GM23338 (cell line): ENCODE measurements at regions not wholly inside any gene's neighbourhood (a gene's known extent, or its start where the extent isn't known, plus 50 kb on each side); places are given as distances from the start of the nearest gene placed in this dataset.

Experiments
- ATAC-seq: fragments of 200-7000 bp; cut with Tn5 transposase; 3 replicates; pipeline ENCODE4 v1.9.1; 2020
- DNase-seq: peaks from one replicate; pipeline ENCODE4 v3.0.0-alpha.2; 2015; ENCODE audit warnings: low spot score
- H2AFZ ChIP-seq: fragments of 200-600 bp; sonication (generic); 2 replicates; pipeline ENCODE4 v1.8.0; 2016; ENCODE audit warnings: antibody characterized with exemption, mild to moderate bottlenecking, moderate library complexity
- H3F3A ChIP-seq: fragments of 200-600 bp; sonication (generic); replicated peaks from 2 replicates; pipeline ENCODE4 v1.8.0; 2017; ENCODE audit warnings: antibody characterized with exemption, mixed run types, low read depth
- H3K27ac ChIP-seq: fragments of 200-600 bp; sonication (generic); 2 replicates; pipeline ENCODE4 v1.6.1; 2016; ENCODE audit warnings: low read depth
- H3K27me3 ChIP-seq: fragments of 200-600 bp; sonication (generic); 2 replicates; pipeline ENCODE4 v1.8.0; 2016; ENCODE audit warnings: mild to moderate bottlenecking, mixed run types, moderate library complexity; ENCODE audit not compliant: insufficient read depth
- H3K36me3 ChIP-seq: fragments of 200-600 bp; sonication (generic); 2 replicates; pipeline ENCODE4 v1.8.0; 2016; ENCODE audit warnings: mild to moderate bottlenecking; ENCODE audit not compliant: insufficient read depth
- H3K4me1 ChIP-seq: fragments of 200-600 bp; sonication (generic); 2 replicates; pipeline ENCODE4 v1.8.0; 2016; ENCODE audit warnings: mild to moderate bottlenecking, moderate library complexity; ENCODE audit not compliant: insufficient read depth
- H3K4me2 ChIP-seq: fragments of 200-600 bp; sonication (generic); 2 replicates; pipeline ENCODE4 v1.7.1; 2017; ENCODE audit warnings: mixed run types
- H3K4me3 ChIP-seq: fragments of 200-600 bp; sonication (generic); 2 replicates; pipeline ENCODE4 v1.6.1; 2016; ENCODE audit warnings: mixed run types
- H3K79me2 ChIP-seq: fragments of 200-600 bp; sonication (generic); replicated peaks from 2 replicates; pipeline ENCODE4 v1.8.0; 2017; ENCODE audit warnings: mild to moderate bottlenecking; ENCODE audit not compliant: insufficient read depth
- H3K9me2 ChIP-seq: fragments of 200-600 bp; sonication (generic); 2 replicates; pipeline ENCODE4 v1.8.0; 2017; ENCODE audit not compliant: insufficient read depth
- H4K20me1 ChIP-seq: fragments of 200-600 bp; sonication (generic); replicated peaks from 2 replicates; pipeline ENCODE4 v1.8.0; 2017; ENCODE audit warnings: mild to moderate bottlenecking; ENCODE audit not compliant: insufficient read depth
- H3K27ac Mint-ChIP-seq: 2 replicates; pipeline ENCODE4 v1.8.0; 2020; ENCODE audit warnings: inconsistent platforms, mild to moderate bottlenecking, moderate library complexity, mixed read lengths
- H3K27me3 Mint-ChIP-seq: 3 replicates; pipeline ENCODE4 v1.8.0; 2022; ENCODE audit warnings: low read depth, mild to moderate bottlenecking, moderate library complexity, mixed read lengths, inconsistent platforms; ENCODE audit not compliant: insufficient read depth, poor library complexity
- H3K36me3 Mint-ChIP-seq: 3 replicates; pipeline ENCODE4 v1.8.0; 2021; ENCODE audit warnings: low read depth, mild to moderate bottlenecking, inconsistent platforms, moderate library complexity, mixed read lengths
- H3K4me1 Mint-ChIP-seq: 3 replicates; pipeline ENCODE4 v1.8.0; 2020; ENCODE audit warnings: mild to moderate bottlenecking, inconsistent platforms, mixed read lengths
- H3K4me3 Mint-ChIP-seq: 3 replicates; pipeline ENCODE4 v1.8.0; 2021; ENCODE audit warnings: moderate library complexity, mild to moderate bottlenecking, inconsistent platforms, mixed read lengths
- H3K9me3 Mint-ChIP-seq: 3 replicates; pipeline ENCODE4 v1.8.0; 2020; ENCODE audit warnings: moderate library complexity, mild to moderate bottlenecking, inconsistent platforms, mixed read lengths
- CREB1 ChIP-seq: fragments of 250-450 bp; sonication (Bioruptor Pico); IDR thresholded peaks from 2 replicates; pipeline ENCODE4 v1.5.0; 2020; ENCODE audit warnings: low read depth, mild to moderate bottlenecking, moderate library complexity
- CTCF ChIP-seq, 2 experiments: fragments of 200-600 bp in 1 of 2; sonication (generic) in 1 of 2; conservative IDR thresholded peaks; 2 replicates each; pipeline versions ENCODE4 v1.5.1 to v1.6.1; 2016 to 2017; ENCODE audit warnings: antibody characterized with exemption in 2 of 2, low read depth in 2 of 2, mild to moderate bottlenecking in 2 of 2, moderate library complexity in 1 of 2
- EZH2 ChIP-seq: fragments of 200-600 bp; sonication (generic); IDR thresholded peaks from one replicate; pipeline ENCODE4 v1.8.0; 2017; ENCODE audit warnings: antibody characterized with exemption, mild to moderate bottlenecking, low read depth; ENCODE audit not compliant: unreplicated experiment
- EZH2phosphoT487 ChIP-seq: fragments of 200-600 bp; sonication (generic); IDR thresholded peaks from one replicate; pipeline ENCODE4 v1.8.1; 2018; ENCODE audit warnings: antibody characterized with exemption; ENCODE audit not compliant: unreplicated experiment
- JUNB ChIP-seq: IDR thresholded peaks from one replicate; pipeline ENCODE4 v1.6.1; 2016; ENCODE audit warnings: antibody characterized with exemption; ENCODE audit not compliant: unreplicated experiment
- NANOG ChIP-seq: IDR thresholded peaks from 2 replicates; pipeline ENCODE4 v1.6.1; 2016; ENCODE audit warnings: antibody characterized with exemption, borderline replicate concordance
- POLR2AphosphoS5 ChIP-seq: IDR thresholded peaks from 2 replicates; pipeline ENCODE4 v1.6.1; 2016; ENCODE audit warnings: antibody characterized with exemption, low read depth
- STAT1 ChIP-seq: IDR thresholded peaks from one replicate; pipeline ENCODE4 v1.6.1; 2016; ENCODE audit warnings: antibody characterized with exemption; ENCODE audit not compliant: unreplicated experiment
- ZNF114 ChIP-seq: fragments of 250-450 bp; sonication (Bioruptor Pico); IDR thresholded peaks from 2 replicates; pipeline ENCODE4 v1.5.0; 2020; ENCODE audit warnings: mild to moderate bottlenecking, moderate library complexity
- ZNF331 ChIP-seq: fragments of 250-450 bp; sonication (Bioruptor Pico); IDR thresholded peaks from 2 replicates; pipeline ENCODE4 v1.5.0; 2020; ENCODE audit warnings: low read depth, mild to moderate bottlenecking, moderate library complexity
- TF ChIP-seq, protein P1 (sequence below): IDR thresholded peaks from one replicate; pipeline ENCODE4 v1.6.1; 2018; ENCODE audit warnings: antibody characterized with exemption; ENCODE audit not compliant: unreplicated experiment

DNA sequence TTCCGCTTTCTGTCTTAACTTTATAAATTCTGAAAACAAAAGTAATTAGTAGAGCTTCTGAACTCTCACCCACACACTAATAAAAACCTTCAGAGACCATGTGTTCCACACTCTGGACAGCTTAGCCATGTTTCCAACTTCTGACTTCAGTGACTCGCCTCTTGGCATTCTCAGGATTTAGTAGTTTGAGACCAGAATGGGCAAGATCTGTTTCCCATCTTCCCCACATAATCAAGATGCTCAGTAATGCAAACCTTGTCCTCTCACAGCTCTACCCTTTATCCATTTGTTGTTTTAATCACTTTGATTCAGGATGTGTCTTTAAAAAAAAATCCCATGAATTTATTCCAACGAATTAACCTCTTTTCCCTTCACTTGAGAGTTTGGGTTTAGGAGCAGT is 166.6 kb upstream of the SLC24A5 start:
- Mint-ChIP-seq H3K9me3 (no peaks in the 10 kb centered on the region; the same call in 2 of the 3 replicates), H3K27me3 (peaks cover 3% of the 10 kb centered on the region), H3K27ac (no peak overlapping the region), H3K4me1 (peaks cover 17% of the 10 kb centered on the region), H3K36me3 (no peaks in the 10 kb centered on the region), H3K4me3 (no peak overlapping the region)
- H3K4me2 ChIP-seq: no peak overlapping the region
- H4K20me1 ChIP-seq: no peaks in the 10 kb centered on the region
- no peak overlapping the region for H3K4me3 ChIP-seq
- no peak overlapping the region for H3K27ac ChIP-seq
- H3K4me1 ChIP-seq: no peaks in the 10 kb centered on the region; the same call in 1 of the 2 replicates
- DNase-seq (no peak), ATAC-seq (no peak)
- TF ChIP-seq NANOG: no peak
- no peak for TF ChIP-seq POLR2AphosphoS5
- no peak for TF ChIP-seq ZNF331 (CRISPR knock-in tag)
- no peak for TF ChIP-seq STAT1
- no peak for TF ChIP-seq JUNB
- TF ChIP-seq CREB1 (CRISPR knock-in tag): no peak
- no peak for TF ChIP-seq EZH2
- TF ChIP-seq ZNF114 (CRISPR knock-in tag): no peak
- H3K36me3 ChIP-seq: no peaks in the 10 kb centered on the region
- peaks cover 5% of the 10 kb centered on the region; the same call in 1 of the 2 replicates for H3K9me2 ChIP-seq
- H3F3A ChIP-seq: no peaks in the 10 kb centered on the region
- H2AFZ ChIP-seq: no peak overlapping the region
- H3K79me2 ChIP-seq: no peaks in the 10 kb centered on the region
- H3K27me3 ChIP-seq: no peaks in the 10 kb centered on the region

DNA sequence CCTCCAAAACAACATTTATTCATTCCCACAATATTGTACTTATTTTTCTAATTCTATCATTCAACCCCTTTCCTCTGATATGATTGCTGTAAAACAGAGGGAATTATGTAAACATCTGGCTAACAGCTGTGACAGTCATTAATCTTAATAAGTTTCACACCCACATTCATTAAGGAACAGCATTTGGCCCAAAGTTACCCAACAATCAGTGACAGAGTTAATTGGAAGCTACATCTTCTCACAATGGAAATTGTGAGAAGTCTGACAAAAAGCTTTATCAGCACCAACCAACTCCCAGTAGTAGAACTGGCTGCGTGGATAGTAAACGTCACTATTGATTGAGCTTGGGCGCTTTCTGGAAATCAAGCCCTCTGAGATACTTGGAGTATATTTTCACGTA is 165.8 kb upstream of the SLC24A5 start:
- Histone ChIP-seq H3K79me2 (no peaks in the 10 kb centered on the region), H3K4me3 (no peak overlapping the region), H3K4me1 (no peaks in the 10 kb centered on the region; the same call in 1 of the 2 replicates), H3K36me3 (no peaks in the 10 kb centered on the region), H3F3A (no peaks in the 10 kb centered on the region), H3K27ac (no peak overlapping the region), H3K4me2 (no peak overlapping the region), H3K9me2 (peaks cover 3% of the 10 kb centered on the region; the same call in 1 of the 2 replicates), H4K20me1 (no peaks in the 10 kb centered on the region), H3K27me3 (no peaks in the 10 kb centered on the region), H2AFZ (no peak overlapping the region)
- H3K27me3 Mint-ChIP-seq: peaks cover 3% of the 10 kb centered on the region
- no peaks in the 10 kb centered on the region; the same call in 2 of the 3 replicates for H3K9me3 Mint-ChIP-seq
- peaks cover 17% of the 10 kb centered on the region for H3K4me1 Mint-ChIP-seq
- no peak overlapping the region for H3K4me3 Mint-ChIP-seq
- ATAC-seq (no peak), DNase-seq (no peak)
- no peak overlapping the region for H3K27ac Mint-ChIP-seq
- H3K36me3 Mint-ChIP-seq: no peaks in the 10 kb centered on the region
- TF ChIP-seq EZH2phosphoT487 (no peak), ZNF114 (CRISPR knock-in tag) (no peak), JUNB (no peak), ZNF331 (CRISPR knock-in tag) (no peak), STAT1 (no peak), EZH2 (no peak), CTCF (conservative IDR thresholded peaks at IDR 0.05; ENCODE audit: low read depth in 2 of 2) (no peak), NANOG (no peak), POLR2AphosphoS5 (no peak)
- TF ChIP-seq, protein P1, sequence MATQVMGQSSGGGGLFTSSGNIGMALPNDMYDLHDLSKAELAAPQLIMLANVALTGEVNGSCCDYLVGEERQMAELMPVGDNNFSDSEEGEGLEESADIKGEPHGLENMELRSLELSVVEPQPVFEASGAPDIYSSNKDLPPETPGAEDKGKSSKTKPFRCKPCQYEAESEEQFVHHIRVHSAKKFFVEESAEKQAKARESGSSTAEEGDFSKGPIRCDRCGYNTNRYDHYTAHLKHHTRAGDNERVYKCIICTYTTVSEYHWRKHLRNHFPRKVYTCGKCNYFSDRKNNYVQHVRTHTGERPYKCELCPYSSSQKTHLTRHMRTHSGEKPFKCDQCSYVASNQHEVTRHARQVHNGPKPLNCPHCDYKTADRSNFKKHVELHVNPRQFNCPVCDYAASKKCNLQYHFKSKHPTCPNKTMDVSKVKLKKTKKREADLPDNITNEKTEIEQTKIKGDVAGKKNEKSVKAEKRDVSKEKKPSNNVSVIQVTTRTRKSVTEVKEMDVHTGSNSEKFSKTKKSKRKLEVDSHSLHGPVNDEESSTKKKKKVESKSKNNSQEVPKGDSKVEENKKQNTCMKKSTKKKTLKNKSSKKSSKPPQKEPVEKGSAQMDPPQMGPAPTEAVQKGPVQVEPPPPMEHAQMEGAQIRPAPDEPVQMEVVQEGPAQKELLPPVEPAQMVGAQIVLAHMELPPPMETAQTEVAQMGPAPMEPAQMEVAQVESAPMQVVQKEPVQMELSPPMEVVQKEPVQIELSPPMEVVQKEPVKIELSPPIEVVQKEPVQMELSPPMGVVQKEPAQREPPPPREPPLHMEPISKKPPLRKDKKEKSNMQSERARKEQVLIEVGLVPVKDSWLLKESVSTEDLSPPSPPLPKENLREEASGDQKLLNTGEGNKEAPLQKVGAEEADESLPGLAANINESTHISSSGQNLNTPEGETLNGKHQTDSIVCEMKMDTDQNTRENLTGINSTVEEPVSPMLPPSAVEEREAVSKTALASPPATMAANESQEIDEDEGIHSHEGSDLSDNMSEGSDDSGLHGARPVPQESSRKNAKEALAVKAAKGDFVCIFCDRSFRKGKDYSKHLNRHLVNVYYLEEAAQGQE: no peak
